Keratinocyte (primary cell): ENCODE measurements at regions not wholly inside any gene's neighbourhood (a gene's known extent, or its start where the extent isn't known, plus 50 kb on each side); places are given as distances from the start of the nearest gene placed in this dataset.

ENCODE experiments used
- DNase-seq: peaks from one replicate; pipeline ENCODE4 v3.0.0-alpha.2; 2011; ENCODE audit warnings: low read depth, missing footprints, low spot score
- FAIRE-seq: peaks from 2 replicates; lab custom pipeline; 2011; peaks lifted over from hg19 to GRCh38; lab: Jason Lieb, UNC
- H2AFZ ChIP-seq: 2 replicates; pipeline ENCODE4 v1.6.0; 2012; ENCODE audit warnings: low read length, control low read depth, inconsistent platforms; ENCODE audit not compliant: control insufficient read depth
- H3K27ac ChIP-seq: 2 replicates; pipeline ENCODE4 v1.5.1; 2011; ENCODE audit warnings: low read length; ENCODE audit not compliant: control insufficient read depth, insufficient read depth
- H3K27me3 ChIP-seq: 3 replicates; pipeline ENCODE4 v1.6.0; 2011; ENCODE audit warnings: low read length; ENCODE audit not compliant: control insufficient read depth, insufficient read depth; ENCODE audit errors: extremely low read depth
- H3K36me3 ChIP-seq, 2 experiments: 2 replicates in 1 of 2; 3 replicates in 1 of 2; pipeline ENCODE4 v1.5.1; 2011; ENCODE audit warnings: low read length in 2 of 2, mild to moderate bottlenecking in 1 of 2; ENCODE audit not compliant: control insufficient read depth in 2 of 2, insufficient read depth in 2 of 2; ENCODE audit errors: extremely low read depth in 1 of 2
- H3K4me1 ChIP-seq: 3 replicates; pipeline ENCODE4 v1.5.1; 2011; ENCODE audit warnings: low read length; ENCODE audit not compliant: control insufficient read depth, insufficient read depth; ENCODE audit errors: extremely low read depth
- H3K4me2 ChIP-seq: 3 replicates; pipeline ENCODE4 v1.6.0; 2011; ENCODE audit warnings: low read depth, low read length; ENCODE audit not compliant: control insufficient read depth, insufficient read depth; ENCODE audit errors: extremely low read depth
- H3K4me3 ChIP-seq, 3 experiments: fragments of 200-600 bp in 1 of 3; sonication (generic) in 1 of 3; 2 replicates in 2 of 3; 3 replicates in 1 of 3; pipeline ENCODE4 v1.5.1; 2011 to 2016; ENCODE audit warnings: low read length in 3 of 3, mild to moderate bottlenecking in 3 of 3, control low read depth in 2 of 3, inconsistent platforms in 1 of 3, low read depth in 1 of 3, mixed read lengths in 1 of 3, mixed run types in 1 of 3, moderate library complexity in 1 of 3; ENCODE audit not compliant: control insufficient read depth in 2 of 3, insufficient read depth in 2 of 3; ENCODE audit errors: extremely low read depth in 1 of 3
- H3K79me2 ChIP-seq: 2 replicates; pipeline ENCODE4 v1.6.0; 2012; ENCODE audit warnings: low read length; ENCODE audit not compliant: control insufficient read depth, insufficient read depth
- H3K9ac ChIP-seq: 3 replicates; pipeline ENCODE4 v1.6.0; 2011; ENCODE audit warnings: low read length; ENCODE audit not compliant: control insufficient read depth, insufficient read depth; ENCODE audit errors: extremely low read depth
- H3K9me1 ChIP-seq: 3 replicates; pipeline ENCODE4 v1.6.0; 2011; ENCODE audit warnings: low read length; ENCODE audit not compliant: control insufficient read depth, insufficient read depth; ENCODE audit errors: extremely low read depth
- H3K9me3 ChIP-seq: 2 replicates; pipeline ENCODE4 v1.5.1; 2012; ENCODE audit warnings: low read depth, low read length; ENCODE audit not compliant: control insufficient read depth
- H4K20me1 ChIP-seq: 3 replicates; pipeline ENCODE4 v1.6.0; 2011; ENCODE audit warnings: low read length; ENCODE audit not compliant: control insufficient read depth, insufficient read depth; ENCODE audit errors: extremely low read depth
- EZH2 ChIP-seq: IDR thresholded peaks from one replicate; pipeline ENCODE4 v1.6.1; 2012; ENCODE audit warnings: inconsistent platforms, mild to moderate bottlenecking, low read length, moderate library complexity
- dilution Hi-C: fragments of 300-500 bp; cut with MboI; formaldehyde crosslinking; loops from one replicate; pipeline ENCODE4 v1.7.0; 2020; ENCODE audit warnings: low sequenced_read_pairs; ENCODE audit not compliant: extremely low pct_ligation_motif_present
- TF ChIP-seq, protein P1 (sequence below), 3 experiments: IDR thresholded peaks in 1 of 3; conservative IDR thresholded peaks in 1 of 3; optimal IDR thresholded peaks in 1 of 3; 2 replicates in 2 of 3; 3 replicates in 1 of 3; pipeline versions ENCODE3 to v1.5.1; 2011; ENCODE audit warnings: low read length in 3 of 3, mild to moderate bottlenecking in 3 of 3, moderate library complexity in 2 of 3, control low read depth in 1 of 3, inconsistent platforms in 1 of 3; ENCODE audit not compliant: insufficient read depth in 2 of 3; ENCODE audit errors: extremely low read depth in 1 of 3

DNA sequence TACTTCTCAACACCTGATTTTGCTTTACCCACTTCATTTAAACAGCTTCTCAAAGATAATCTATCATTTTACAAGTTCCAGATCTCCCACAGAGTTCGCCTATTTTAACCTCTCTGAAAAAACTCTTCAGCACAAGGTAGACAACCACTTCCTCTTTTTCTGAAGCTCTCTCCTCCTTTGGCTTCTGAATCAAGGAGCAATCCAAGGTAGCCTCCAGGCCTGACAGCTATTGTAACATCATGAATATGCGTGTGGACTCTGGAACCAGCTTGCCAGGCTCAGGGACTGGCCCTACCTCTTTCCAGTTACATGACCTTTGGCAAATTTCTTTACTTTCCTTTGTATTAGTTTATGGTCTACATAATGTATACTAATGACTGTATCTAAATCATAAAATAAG lies 405.9 kb upstream of the ZNF385D start:
- no peaks in the 10 kb centered on the region for H3K36me3 ChIP-seq
- H3K4me3 ChIP-seq, result no peak overlapping the region
- dilution Hi-C loops, result no loop called here
- H3K79me2 ChIP-seq, result no peaks in the 10 kb centered on the region
- TF ChIP-seq, protein P1, sequence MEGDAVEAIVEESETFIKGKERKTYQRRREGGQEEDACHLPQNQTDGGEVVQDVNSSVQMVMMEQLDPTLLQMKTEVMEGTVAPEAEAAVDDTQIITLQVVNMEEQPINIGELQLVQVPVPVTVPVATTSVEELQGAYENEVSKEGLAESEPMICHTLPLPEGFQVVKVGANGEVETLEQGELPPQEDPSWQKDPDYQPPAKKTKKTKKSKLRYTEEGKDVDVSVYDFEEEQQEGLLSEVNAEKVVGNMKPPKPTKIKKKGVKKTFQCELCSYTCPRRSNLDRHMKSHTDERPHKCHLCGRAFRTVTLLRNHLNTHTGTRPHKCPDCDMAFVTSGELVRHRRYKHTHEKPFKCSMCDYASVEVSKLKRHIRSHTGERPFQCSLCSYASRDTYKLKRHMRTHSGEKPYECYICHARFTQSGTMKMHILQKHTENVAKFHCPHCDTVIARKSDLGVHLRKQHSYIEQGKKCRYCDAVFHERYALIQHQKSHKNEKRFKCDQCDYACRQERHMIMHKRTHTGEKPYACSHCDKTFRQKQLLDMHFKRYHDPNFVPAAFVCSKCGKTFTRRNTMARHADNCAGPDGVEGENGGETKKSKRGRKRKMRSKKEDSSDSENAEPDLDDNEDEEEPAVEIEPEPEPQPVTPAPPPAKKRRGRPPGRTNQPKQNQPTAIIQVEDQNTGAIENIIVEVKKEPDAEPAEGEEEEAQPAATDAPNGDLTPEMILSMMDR (optimal IDR thresholded peaks at IDR 0.05 in 1 of 3, IDR thresholded peaks at IDR 0.05 in 1 of 3, conservative IDR thresholded peaks at IDR 0.05 in 1 of 3; ENCODE audit: extremely low read depth in 1 of 3, insufficient read depth in 2 of 3, low read length in 3 of 3), result no peak
- TF ChIP-seq EZH2, result no peak
- no peaks in the 10 kb centered on the region for H3K27me3 ChIP-seq
- H2AFZ ChIP-seq, result no peak overlapping the region
- no peaks in the 10 kb centered on the region for H3K4me1 ChIP-seq
- H3K9ac ChIP-seq, result no peak overlapping the region
- no peak for DNase-seq
- H3K4me2 ChIP-seq, result no peak overlapping the region
- FAIRE-seq, result no peak
- H4K20me1 ChIP-seq, result no peaks in the 10 kb centered on the region
- no peaks in the 10 kb centered on the region for H3K9me3 ChIP-seq
- H3K9me1 ChIP-seq, result no peaks in the 10 kb centered on the region
- H3K27ac ChIP-seq, result no peak overlapping the region

GRCh38 chr3:22157848-22158247 lies 406.8 kb upstream of the ZNF385D start:
- Histone ChIP-seq H4K20me1 (no peaks in the 10 kb centered on the region), H3K4me2 (no peak overlapping the region), H3K9me1 (no peaks in the 10 kb centered on the region), H3K4me1 (no peaks in the 10 kb centered on the region), H3K9ac (no peak overlapping the region), H3K27ac (no peak overlapping the region), H2AFZ (no peak overlapping the region), H3K79me2 (no peaks in the 10 kb centered on the region), H3K36me3 (no peaks in the 10 kb centered on the region), H3K4me3 (no peak overlapping the region), H3K9me3 (no peaks in the 10 kb centered on the region), H3K27me3 (no peaks in the 10 kb centered on the region)
- dilution Hi-C loops, result no loop called here
- FAIRE-seq (no peak), DNase-seq (no peak)
- TF ChIP-seq, protein P1 (optimal IDR thresholded peaks at IDR 0.05 in 1 of 3, IDR thresholded peaks at IDR 0.05 in 1 of 3, conservative IDR thresholded peaks at IDR 0.05 in 1 of 3; ENCODE audit: extremely low read depth in 1 of 3, insufficient read depth in 2 of 3, low read length in 3 of 3), result no peak
- TF ChIP-seq EZH2, result no peak
